GM18873 (cell line): ENCODE measurements at regions not wholly inside any gene's neighbourhood (a gene's known extent, or its start where the extent isn't known, plus 50 kb on each side); places are given as distances from the start of the nearest gene placed in this dataset.
"Not testable (repeated sequence)": the region's sequence is repeated elsewhere in the genome, so short reads cannot be mapped to it uniquely, and the experiment has no call there.

Experiments
- ATAC-seq: cut with Tn5 transposase; IDR thresholded peaks from one replicate; pipeline ENCODE4 v1.9.1; 2021; ENCODE audit warnings: mild to moderate bottlenecking, moderate library complexity, moderate number of reproducible peaks; ENCODE audit not compliant: unreplicated experiment, low FRiP score

- no peak for ATAC-seq
These were observed 674.4 kb downstream of the TMTC2 start for GRCh38 chr12:83361071-83361470.

- no peak for ATAC-seq
These were observed 663.4 kb downstream of the TMTC2 start for GRCh38 chr12:83349907-83350611.

- no peak for ATAC-seq
These were observed 659.6 kb downstream of the TMTC2 start for GRCh38 chr12:83346333-83346732.

GRCh38 chr12:83343767-83344166, 657.1 kb downstream of the TMTC2 start:
- ATAC-seq: no peak

- no peak for ATAC-seq
These were observed 649.0 kb downstream of the TMTC2 start for GRCh38 chr12:83335748-83336147.

- ATAC-seq: no peak
These were observed 640.0 kb downstream of the TMTC2 start for GRCh38 chr12:83326666-83327065.

GRCh38 chr12:83323866-83324265, 637.2 kb downstream of the TMTC2 start:
- no peak for ATAC-seq

GRCh38 chr12:83322809-83323208, 636.1 kb downstream of the TMTC2 start:
- no peak for ATAC-seq

- no peak for ATAC-seq
These were observed 635.3 kb downstream of the TMTC2 start for GRCh38 chr12:83321971-83322370.

DNA sequence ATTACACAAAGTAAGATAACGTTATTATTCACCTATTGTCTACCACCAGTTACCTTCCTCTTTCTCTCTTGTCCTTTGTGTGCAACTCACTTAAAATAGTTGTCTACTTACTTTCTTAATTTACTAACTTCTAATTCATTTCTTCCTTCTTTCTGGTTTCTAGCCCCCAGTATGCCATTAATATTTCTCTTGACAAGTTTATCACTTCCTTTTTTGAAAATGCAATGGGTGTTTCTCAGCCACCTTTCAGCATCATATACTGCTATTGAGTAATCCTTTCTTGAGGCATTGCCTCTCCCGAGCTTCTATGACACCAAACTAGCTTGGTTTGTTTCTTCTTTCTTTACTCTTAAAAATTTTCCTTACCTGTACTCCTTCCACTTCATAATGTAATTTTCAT, 633.6 kb downstream of the TMTC2 start:
- no peak for ATAC-seq

DNA sequence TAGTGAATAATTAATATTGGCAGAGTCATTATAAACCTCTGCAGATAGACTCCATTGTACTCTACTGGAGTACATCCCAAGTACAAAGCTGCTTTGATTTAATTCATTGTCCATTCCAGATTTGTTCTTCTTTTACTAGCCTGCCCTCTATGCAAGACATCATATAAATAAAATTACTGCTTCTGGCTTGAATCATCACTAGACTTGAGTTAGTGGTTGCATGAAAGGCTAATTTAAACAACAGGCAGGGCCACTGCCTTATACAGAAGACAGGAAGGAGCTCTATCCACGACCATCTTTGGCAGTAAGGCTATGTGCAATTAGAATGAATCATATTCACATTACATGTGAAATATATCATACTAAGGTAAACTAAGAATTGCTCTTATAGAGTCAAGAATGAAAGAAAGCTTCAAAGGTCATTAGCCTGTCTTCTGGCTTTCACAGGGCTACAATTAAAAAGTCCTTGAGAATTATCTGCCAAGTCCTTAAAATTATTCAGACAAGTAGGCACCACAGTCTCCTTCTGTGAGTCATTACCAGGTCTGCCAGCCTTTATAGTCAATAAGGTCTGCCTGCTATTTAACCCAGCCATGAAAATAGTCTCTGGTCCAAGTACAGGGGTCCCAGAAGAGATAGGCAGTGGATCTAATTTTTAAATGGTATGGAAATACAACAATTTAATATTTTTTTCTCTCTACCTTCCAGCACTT, 631.8 kb downstream of the TMTC2 start:
- ATAC-seq: no peak

GRCh38 chr12:83317595-83317994, 630.9 kb downstream of the TMTC2 start:
- no peak for ATAC-seq

- no peak for ATAC-seq
These were observed 627.1 kb downstream of the TMTC2 start for GRCh38 chr12:83313827-83314226.

DNA sequence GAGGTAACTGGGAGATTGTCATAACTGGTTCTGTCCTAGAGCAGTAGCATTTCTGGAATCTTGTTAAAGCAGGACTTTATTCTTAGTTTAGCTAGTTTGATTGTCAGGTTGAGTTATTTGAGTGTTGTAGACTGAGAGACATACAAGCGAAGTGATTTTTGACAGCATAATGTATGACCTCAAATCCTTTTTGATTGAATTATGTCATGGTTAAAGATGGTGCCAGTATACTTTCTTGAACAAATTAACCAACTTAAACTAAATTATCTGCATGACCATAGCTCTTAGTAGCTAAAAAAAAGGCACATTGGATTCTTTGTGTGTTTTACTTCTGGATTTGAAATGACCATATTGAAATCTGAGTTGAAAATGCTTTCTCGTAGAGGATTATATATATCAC, 626.6 kb downstream of the TMTC2 start:
- ATAC-seq: no peak

DNA sequence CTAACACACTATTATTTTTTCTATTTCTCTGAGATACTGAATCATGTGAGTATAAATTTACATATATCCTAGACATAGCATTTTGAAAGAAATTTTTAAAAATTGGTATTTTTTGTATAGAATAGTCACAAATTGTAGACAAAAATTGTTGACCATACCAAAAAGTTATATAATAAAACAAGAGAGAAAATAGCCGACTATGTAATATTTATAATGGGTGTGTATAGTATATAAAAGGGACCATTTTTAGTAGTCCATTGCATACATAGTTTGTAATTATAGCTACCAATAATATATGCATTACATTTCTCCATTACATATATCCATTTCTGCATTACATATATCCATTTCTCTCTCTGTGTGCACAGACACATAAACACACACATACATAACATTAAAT, 590.2 kb downstream of the TMTC2 start:
- no peak for ATAC-seq

GRCh38 chr12:83271201-83271600, 584.5 kb downstream of the TMTC2 start:
- ATAC-seq: no peak

- no peak for ATAC-seq
These were observed 579.1 kb downstream of the TMTC2 start for GRCh38 chr12:83265808-83266207.

GRCh38 chr12:83261998-83262397, 575.3 kb downstream of the TMTC2 start:
- ATAC-seq: no peak

DNA sequence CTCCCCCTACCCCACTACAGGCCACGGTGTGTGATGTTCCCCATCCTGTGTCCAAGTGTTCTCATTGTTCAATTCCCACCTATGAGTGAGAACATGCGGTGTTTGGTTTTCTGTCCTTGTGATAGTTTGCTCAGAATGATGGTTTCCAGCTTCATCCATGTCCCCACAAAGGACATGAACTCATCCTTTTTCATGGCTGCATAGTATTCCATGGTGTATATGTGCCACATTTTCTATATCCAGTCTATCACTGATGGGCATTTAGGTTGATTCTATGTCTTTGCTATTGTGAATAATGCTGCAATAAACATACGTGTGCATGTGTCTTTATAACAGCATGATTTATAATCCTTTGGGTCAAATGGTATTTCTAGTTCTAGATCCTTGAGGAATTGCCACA, 573.4 kb downstream of the TMTC2 start:
- ATAC-seq: not testable (repeated sequence)

- no peak for ATAC-seq
These were observed 571.0 kb downstream of the TMTC2 start for GRCh38 chr12:83257726-83258125.

DNA sequence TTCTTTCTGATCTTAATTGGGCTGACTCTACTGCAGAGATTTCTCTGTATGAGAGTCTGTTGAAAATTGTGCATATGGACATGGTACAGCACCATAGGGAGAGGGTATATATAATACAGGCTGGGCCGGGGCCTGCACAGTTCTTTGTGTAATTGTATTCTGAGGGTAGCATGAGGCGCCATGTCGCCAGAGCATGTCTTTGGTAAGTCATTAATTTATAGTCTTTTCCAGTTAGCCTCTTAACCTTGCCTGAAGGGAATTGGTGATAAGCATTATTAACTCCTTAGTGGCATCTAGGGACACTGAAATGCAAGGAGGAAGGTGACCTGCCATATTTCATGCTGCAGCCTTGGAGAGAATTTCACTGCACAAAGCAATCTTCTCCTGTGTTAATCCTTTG, 569.9 kb downstream of the TMTC2 start:
- ATAC-seq: no peak

DNA sequence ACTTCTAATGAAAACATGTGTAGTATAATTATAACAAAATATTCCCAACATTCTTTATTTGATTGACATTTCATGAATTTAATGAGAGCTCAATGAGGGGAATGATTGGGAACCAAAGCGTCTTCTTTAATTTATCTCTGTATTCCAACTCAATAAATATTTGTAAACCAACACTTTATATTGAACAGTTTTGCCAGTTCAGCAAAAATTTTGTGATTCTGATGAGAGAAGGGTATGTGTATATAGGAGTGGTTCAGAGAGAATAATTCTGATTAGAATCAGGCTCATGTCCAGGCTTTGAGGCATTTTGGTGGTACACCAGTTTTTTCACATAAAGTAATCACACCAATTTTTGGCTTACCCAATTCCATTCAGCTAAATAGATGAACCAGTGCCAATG, 564.2 kb downstream of the TMTC2 start:
- no peak for ATAC-seq
